ENCODE measurements at regions not wholly inside any gene's neighbourhood (a gene's known extent, or its start where the extent isn't known, plus 50 kb on each side); places are given as distances from the start of the nearest gene placed in this dataset.

- no peak for DNase-seq
These were observed 1248.4 kb downstream of the BRD1 start for GRCh38 chr22:48579043-48579927.

GRCh38 chr22:48578138-48579042 is 1249.3 kb downstream of the BRD1 start:
- no peak for DNase-seq

- no peak for DNase-seq
These were observed 1250.0 kb downstream of the BRD1 start for GRCh38 chr22:48577691-48578090.

GRCh38 chr22:48577014-48577690 is 1250.5 kb downstream of the BRD1 start:
- DNase-seq = no peak

GRCh38 chr22:48576333-48577013 is 1251.2 kb downstream of the BRD1 start:
- DNase-seq = no peak

- no peak for DNase-seq
These were observed 1251.9 kb downstream of the BRD1 start for GRCh38 chr22:48575618-48576332.

- DNase-seq = no peak
These were observed 1252.7 kb downstream of the BRD1 start for GRCh38 chr22:48574776-48575617.

GRCh38 chr22:48573766-48574165 is 1253.9 kb downstream of the BRD1 start:
- DNase-seq = no peak

GRCh38 chr22:48572951-48573350 is 1254.7 kb downstream of the BRD1 start:
- DNase-seq = no peak

- no peak for DNase-seq
These were observed 1256.8 kb downstream of the BRD1 start for GRCh38 chr22:48570912-48571311.

- no peak for DNase-seq
These were observed 1258.0 kb downstream of the BRD1 start for GRCh38 chr22:48569476-48570233.

GRCh38 chr22:48568736-48569330 is 1258.8 kb downstream of the BRD1 start:
- DNase-seq = no peak

GRCh38 chr22:48567213-48567975 is 1260.3 kb downstream of the BRD1 start:
- no peak for DNase-seq

- DNase-seq = no peak
These were observed 1260.9 kb downstream of the BRD1 start for GRCh38 chr22:48566741-48567140.

- no peak for DNase-seq
These were observed 1261.7 kb downstream of the BRD1 start for GRCh38 chr22:48565901-48566501.

GRCh38 chr22:48564995-48565394 is 1262.7 kb downstream of the BRD1 start:
- DNase-seq = no peak

- DNase-seq = no peak
These were observed 1263.7 kb downstream of the BRD1 start for GRCh38 chr22:48563966-48564330.

- DNase-seq = no peak
These were observed 1264.3 kb downstream of the BRD1 start for GRCh38 chr22:48563118-48563965.

Measured in stimulated activated CD4-positive, alpha-beta T cell treated with anti-CD3 and anti-CD28 coated beads, Interleukin-4, amount 100 ng/mL, for 24 hours (primary cell).